ENCODE measurements at regions not wholly inside any gene's neighbourhood (a gene's known extent, or its start where the extent isn't known, plus 50 kb on each side); places are given as distances from the start of the nearest gene placed in this dataset.

DNA sequence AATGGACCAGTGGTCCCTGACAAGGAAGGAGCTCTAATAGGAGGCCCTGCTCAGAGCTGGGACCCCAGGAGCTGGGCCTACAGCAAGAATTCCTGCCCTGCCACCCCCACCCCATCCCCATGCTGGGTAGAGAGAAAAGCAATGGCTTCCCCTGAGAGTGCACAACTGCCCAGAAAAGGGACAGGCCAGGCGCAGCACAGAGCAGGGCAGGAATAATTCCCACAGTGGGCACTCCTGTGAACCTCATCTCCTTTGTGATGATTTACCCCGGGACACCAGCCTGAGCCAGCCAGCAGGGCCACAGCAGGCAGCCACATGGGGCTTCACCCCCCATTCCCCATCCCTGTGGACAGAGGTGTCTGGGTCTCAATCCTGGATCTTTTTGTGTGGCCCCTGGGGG is 104.0 kb upstream of the IQSEC1 start:
- TF ChIP-seq POLR2A (IDR thresholded peaks at IDR 0.05) (no peak), CTCF (IDR thresholded peaks at IDR 0.05) (no peak), EP300 (IDR thresholded peaks at IDR 0.05) (no peak)

Data from ovary (tissue), 3 donors.